Ovary (tissue), 7 donors: ENCODE measurements at regions not wholly inside any gene's neighbourhood (a gene's known extent, or its start where the extent isn't known, plus 50 kb on each side); places are given as distances from the start of the nearest gene placed in this dataset.

Source experiments
- DNase-seq, 5 donors: peaks; one replicate each; pipeline ENCODE4 v3.0.0-alpha.2; 2019 to 2020
- H3K27ac ChIP-seq, 2 donors: fragments of 200-600 bp; one replicate each; pipeline versions ENCODE4 v1.5.1 to v1.8.0; 2019 to 2022
- H3K27me3 ChIP-seq: fragments of 200-600 bp; one replicate; pipeline ENCODE4 v1.8.0; 2022
- H3K36me3 ChIP-seq: fragments of 200-600 bp; sonication (generic); one replicate; pipeline ENCODE4 v1.5.1; 2019
- H3K4me1 ChIP-seq: one replicate; pipeline ENCODE4 v1.8.1; 2013; ENCODE audit warnings: mild to moderate bottlenecking, moderate library complexity; ENCODE audit not compliant: insufficient read depth
- H3K4me3 ChIP-seq: fragments of 200-600 bp; sonication (generic); one replicate; pipeline ENCODE4 v1.5.1; 2017
- H3K9me3 ChIP-seq, 2 donors: fragments of 200-600 bp in 1 of 2; sonication (generic) in 1 of 2; one replicate each; pipeline versions ENCODE4 v1.5.1 to v1.8.1; 2013 to 2019; ENCODE audit warnings: mild to moderate bottlenecking in 1 of 2, moderate library complexity in 1 of 2
- CTCF ChIP-seq, 3 donors: fragments of 450-650 bp in 2 of 3; fragments of 200-600 bp in 1 of 3; IDR thresholded peaks; one replicate each; pipeline versions ENCODE4 v1.5.1 to v1.8.0; 2016 to 2022; ENCODE audit warnings: antibody characterized with exemption in 3 of 3, mild to moderate bottlenecking in 1 of 3
- EP300 ChIP-seq: sonication (generic); formaldehyde crosslinking; IDR thresholded peaks from one replicate; pipeline ENCODE4 v1.6.1; 2017; ENCODE audit warnings: antibody characterized with exemption
- POLR2A ChIP-seq: fragments of 450-650 bp; IDR thresholded peaks from one replicate; pipeline ENCODE4 v1.6.1; 2017; ENCODE audit warnings: antibody characterized with exemption, mild to moderate bottlenecking, moderate library complexity
- WGBS, 3 donors: extraction: QIAGEN DNeasy Blood & Tissue Kit in 1 of 3; methylation state at CpG; one replicate each; pipeline versions ENCODE4 v1.1.5 to v1.1.7; 2013 to 2017; 5-methylcytosine and 5-hydroxymethylcytosine counted together
- intact Hi-C, 4 donors: fragments of 100-400 bp; cut with DNase I; formaldehyde crosslinking; loops; one replicate each; pipeline versions ENCODE4 v1.11.0 to v1.15.1; 2022 to 2023
- donor health status: DM: no; HTN: no; CAD: no; lungs with moderate emphysema.
- donor health status: DM: no; HTN: no; CAD: no.
- donor health status: Bipolar disorder and iron deficiency.
- donor health status: DM: no; HTN: no; CAD: no.
- donor health status: DM: yes; HTN: yes; CAD: no.

- no peak for DNase-seq
- H3K9me3 ChIP-seq = no peaks in the 10 kb centered on the region
- 76 to 84% (median 82%) methylated on average over 8 of the region's 8 CpGs for WGBS, 3 donors
- TF ChIP-seq POLR2A (no peak), EP300 (no peak), CTCF (IDR thresholded peaks at IDR 0.05) (no peak)
- intact Hi-C loops = no loop called here
- no peaks in the 10 kb centered on the region for H3K4me1 ChIP-seq
- H3K27ac ChIP-seq = no peak overlapping the region
- H3K36me3 ChIP-seq = no peaks in the 10 kb centered on the region
- no peak overlapping the region for H3K4me3 ChIP-seq
- no peaks in the 10 kb centered on the region for H3K27me3 ChIP-seq
Observed at GRCh38 chr14:66085665-66086064, 400.5 kb upstream of the CCDC196 start.

GRCh38 chr14:66087231-66087630, 398.9 kb upstream of the CCDC196 start:
- Histone ChIP-seq H3K27me3 (no peaks in the 10 kb centered on the region), H3K36me3 (no peaks in the 10 kb centered on the region), H3K9me3 (no peaks in the 10 kb centered on the region), H3K4me3 (no peak overlapping the region), H3K4me1 (no peaks in the 10 kb centered on the region), H3K27ac (no peak overlapping the region)
- DNase-seq = no peak
- TF ChIP-seq CTCF (IDR thresholded peaks at IDR 0.05) (no peak), POLR2A (no peak), EP300 (no peak)
- intact Hi-C loops = no loop called here
- WGBS, 3 donors = 68 to 74% (median 69%) methylated on average over 4 of the region's 4 CpGs

- no peak for DNase-seq
- no peaks in the 10 kb centered on the region for H3K9me3 ChIP-seq
- no peak overlapping the region for H3K4me3 ChIP-seq
- no peaks in the 10 kb centered on the region for H3K36me3 ChIP-seq
- no peaks in the 10 kb centered on the region for H3K4me1 ChIP-seq
- H3K27me3 ChIP-seq = no peaks in the 10 kb centered on the region
- H3K27ac ChIP-seq = no peak overlapping the region
- WGBS, 3 donors = 8 to 17% (median 17%) methylated on average over 3 of the region's 3 CpGs
- intact Hi-C loops = no loop called here
- no peak for TF ChIP-seq POLR2A
- TF ChIP-seq EP300 = no peak
- no peak for TF ChIP-seq CTCF (IDR thresholded peaks at IDR 0.05)
Observed at GRCh38 chr14:66088656-66089055, 397.5 kb upstream of the CCDC196 start.

GRCh38 chr14:66092206-66092605, 394.0 kb upstream of the CCDC196 start:
- no peak overlapping the region for H3K4me3 ChIP-seq
- H3K27ac ChIP-seq = no peak overlapping the region
- DNase-seq = no peak
- no peaks in the 10 kb centered on the region for H3K4me1 ChIP-seq
- no peak for TF ChIP-seq POLR2A
- no peak for TF ChIP-seq CTCF (IDR thresholded peaks at IDR 0.05)
- no peak for TF ChIP-seq EP300
- no peaks in the 10 kb centered on the region for H3K36me3 ChIP-seq
- H3K27me3 ChIP-seq = no peaks in the 10 kb centered on the region
- intact Hi-C loops = no loop called here
- H3K9me3 ChIP-seq = no peaks in the 10 kb centered on the region
- WGBS, 3 donors = 85 to 91% (median 90%) methylated on average over 1 of the region's 1 CpG

- DNase-seq = no peak
- Histone ChIP-seq H3K36me3 (no peaks in the 10 kb centered on the region), H3K27me3 (no peaks in the 10 kb centered on the region), H3K4me3 (no peak overlapping the region), H3K27ac (no peak overlapping the region), H3K4me1 (no peaks in the 10 kb centered on the region), H3K9me3 (no peaks in the 10 kb centered on the region)
- TF ChIP-seq CTCF (IDR thresholded peaks at IDR 0.05) (no peak), POLR2A (no peak), EP300 (no peak)
- intact Hi-C loops = no loop called here
- 92 to 95% (median 93%) methylated on average over 12 of the region's 12 CpGs for WGBS, 3 donors
Observed at GRCh38 chr14:66092748-66093147, 393.4 kb upstream of the CCDC196 start.
